Astrocyte (in vitro differentiated cells and primary cell): ENCODE measurements at regions not wholly inside any gene's neighbourhood (a gene's known extent, or its start where the extent isn't known, plus 50 kb on each side); places are given as distances from the start of the nearest gene placed in this dataset.

Experiments
- DNase-seq: peaks from one replicate; pipeline ENCODE4 v3.0.0-alpha.2; 2010; ENCODE audit warnings: low read depth
- FAIRE-seq: peaks from 2 replicates; lab custom pipeline; 2011; peaks lifted over from hg19 to GRCh38; lab: Jason Lieb, UNC
- H2AFZ ChIP-seq: 2 replicates; pipeline ENCODE4 v1.6.0; 2012; ENCODE audit warnings: low read depth, low read length, inconsistent platforms
- H3K27ac ChIP-seq: 2 replicates; pipeline ENCODE4 v1.5.1; 2011; ENCODE audit warnings: low read depth, low read length, inconsistent platforms
- H3K27me3 ChIP-seq: 2 replicates; pipeline ENCODE4 v1.6.0; 2011; ENCODE audit warnings: low read length, inconsistent platforms; ENCODE audit not compliant: insufficient read depth
- H3K36me3 ChIP-seq: 2 replicates; pipeline ENCODE4 v1.5.1; 2011; ENCODE audit warnings: low read length, inconsistent platforms; ENCODE audit not compliant: insufficient read depth
- H3K4me1 ChIP-seq: 2 replicates; pipeline ENCODE4 v1.5.1; 2011; ENCODE audit warnings: low read length, inconsistent platforms; ENCODE audit not compliant: insufficient read depth
- H3K4me2 ChIP-seq: 2 replicates; pipeline ENCODE4 v1.6.0; 2012; ENCODE audit warnings: low read length, inconsistent platforms
- H3K4me3 ChIP-seq: 2 replicates; pipeline ENCODE4 v1.5.1; 2011; ENCODE audit warnings: low read depth, mild to moderate bottlenecking, low read length, inconsistent platforms; ENCODE audit not compliant: insufficient read depth
- H3K79me2 ChIP-seq: 2 replicates; pipeline ENCODE4 v1.6.0; 2012; ENCODE audit warnings: mild to moderate bottlenecking, low read length, inconsistent platforms; ENCODE audit not compliant: insufficient read depth
- H3K9ac ChIP-seq: 2 replicates; pipeline ENCODE4 v1.6.0; 2012; ENCODE audit warnings: mild to moderate bottlenecking, low read length, inconsistent platforms
- H3K9me3 ChIP-seq: 2 replicates; pipeline ENCODE4 v1.5.1; 2012; ENCODE audit warnings: low read depth, mild to moderate bottlenecking, low read length, inconsistent platforms; ENCODE audit not compliant: insufficient read depth
- H4K20me1 ChIP-seq: 2 replicates; pipeline ENCODE4 v1.6.0; 2012; ENCODE audit warnings: low read length, inconsistent platforms; ENCODE audit not compliant: insufficient read depth
- H3K27ac Mint-ChIP-seq: one replicate; pipeline ENCODE4 v1.8.0; 2021; ENCODE audit warnings: mild to moderate bottlenecking, mixed read lengths; ENCODE audit not compliant: unreplicated experiment
- H3K27me3 Mint-ChIP-seq: one replicate; pipeline ENCODE4 v1.8.0; 2021; ENCODE audit warnings: low read depth, mixed read lengths; ENCODE audit not compliant: unreplicated experiment
- H3K36me3 Mint-ChIP-seq: one replicate; pipeline ENCODE4 v1.8.0; 2021; ENCODE audit warnings: low read depth, mixed read lengths; ENCODE audit not compliant: unreplicated experiment
- H3K4me1 Mint-ChIP-seq: one replicate; pipeline ENCODE4 v1.8.0; 2021; ENCODE audit warnings: low read depth, mixed read lengths; ENCODE audit not compliant: unreplicated experiment
- H3K4me3 Mint-ChIP-seq: one replicate; pipeline ENCODE4 v1.8.0; 2021; ENCODE audit warnings: mild to moderate bottlenecking, moderate library complexity, mixed read lengths; ENCODE audit not compliant: unreplicated experiment
- H3K9me3 Mint-ChIP-seq: one replicate; pipeline ENCODE4 v1.8.0; 2021; ENCODE audit warnings: mild to moderate bottlenecking, mixed read lengths; ENCODE audit not compliant: unreplicated experiment
- EZH2 ChIP-seq: IDR thresholded peaks from 2 replicates; pipeline ENCODE4 v1.6.1; 2012; ENCODE audit warnings: mild to moderate bottlenecking, low read length, inconsistent platforms; ENCODE audit not compliant: insufficient read depth
- TF ChIP-seq, protein P1 (sequence below): IDR thresholded peaks from 2 replicates; pipeline ENCODE4 v1.5.1; 2011; ENCODE audit warnings: low read depth, mild to moderate bottlenecking, inconsistent platforms, low read length, moderate library complexity; ENCODE audit not compliant: insufficient read depth

DNA sequence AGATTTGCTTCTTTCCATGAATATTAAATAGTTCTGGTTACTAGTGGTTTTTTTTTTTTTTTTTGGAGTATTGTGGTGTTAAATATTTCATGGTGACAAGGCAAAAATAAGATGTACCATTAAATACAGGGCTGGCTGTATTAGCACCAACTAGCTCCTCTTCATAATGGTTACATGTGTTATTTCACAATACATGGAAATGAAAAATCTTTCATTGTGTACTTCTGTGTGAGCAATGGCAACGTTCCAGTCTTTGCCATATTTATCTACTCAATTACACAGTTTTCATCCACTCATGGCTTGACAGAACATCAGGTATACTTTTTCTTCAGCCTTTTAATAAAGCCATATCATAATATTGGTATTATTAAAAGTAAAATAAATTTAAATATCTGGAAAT is 394.7 kb upstream of the GRM3 start:
- Histone ChIP-seq H3K27me3 (no peaks in the 10 kb centered on the region), H3K4me3 (no peak overlapping the region), H3K36me3 (no peaks in the 10 kb centered on the region), H3K4me1 (no peaks in the 10 kb centered on the region), H3K9ac (no peak overlapping the region), H3K4me2 (no peak overlapping the region), H2AFZ (no peak overlapping the region), H3K79me2 (no peaks in the 10 kb centered on the region), H4K20me1 (no peaks in the 10 kb centered on the region), H3K9me3 (no peaks in the 10 kb centered on the region), H3K27ac (no peak overlapping the region)
- H3K4me3 Mint-ChIP-seq: no peak overlapping the region
- H3K4me1 Mint-ChIP-seq: no peaks in the 10 kb centered on the region
- TF ChIP-seq, protein P1, sequence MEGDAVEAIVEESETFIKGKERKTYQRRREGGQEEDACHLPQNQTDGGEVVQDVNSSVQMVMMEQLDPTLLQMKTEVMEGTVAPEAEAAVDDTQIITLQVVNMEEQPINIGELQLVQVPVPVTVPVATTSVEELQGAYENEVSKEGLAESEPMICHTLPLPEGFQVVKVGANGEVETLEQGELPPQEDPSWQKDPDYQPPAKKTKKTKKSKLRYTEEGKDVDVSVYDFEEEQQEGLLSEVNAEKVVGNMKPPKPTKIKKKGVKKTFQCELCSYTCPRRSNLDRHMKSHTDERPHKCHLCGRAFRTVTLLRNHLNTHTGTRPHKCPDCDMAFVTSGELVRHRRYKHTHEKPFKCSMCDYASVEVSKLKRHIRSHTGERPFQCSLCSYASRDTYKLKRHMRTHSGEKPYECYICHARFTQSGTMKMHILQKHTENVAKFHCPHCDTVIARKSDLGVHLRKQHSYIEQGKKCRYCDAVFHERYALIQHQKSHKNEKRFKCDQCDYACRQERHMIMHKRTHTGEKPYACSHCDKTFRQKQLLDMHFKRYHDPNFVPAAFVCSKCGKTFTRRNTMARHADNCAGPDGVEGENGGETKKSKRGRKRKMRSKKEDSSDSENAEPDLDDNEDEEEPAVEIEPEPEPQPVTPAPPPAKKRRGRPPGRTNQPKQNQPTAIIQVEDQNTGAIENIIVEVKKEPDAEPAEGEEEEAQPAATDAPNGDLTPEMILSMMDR: no peak
- TF ChIP-seq EZH2: no peak
- DNase-seq: no peak
- no peaks in the 10 kb centered on the region for H3K9me3 Mint-ChIP-seq
- H3K27ac Mint-ChIP-seq: no peak overlapping the region
- no peak for FAIRE-seq
- H3K36me3 Mint-ChIP-seq: no peaks in the 10 kb centered on the region
- H3K27me3 Mint-ChIP-seq: no peaks in the 10 kb centered on the region

DNA sequence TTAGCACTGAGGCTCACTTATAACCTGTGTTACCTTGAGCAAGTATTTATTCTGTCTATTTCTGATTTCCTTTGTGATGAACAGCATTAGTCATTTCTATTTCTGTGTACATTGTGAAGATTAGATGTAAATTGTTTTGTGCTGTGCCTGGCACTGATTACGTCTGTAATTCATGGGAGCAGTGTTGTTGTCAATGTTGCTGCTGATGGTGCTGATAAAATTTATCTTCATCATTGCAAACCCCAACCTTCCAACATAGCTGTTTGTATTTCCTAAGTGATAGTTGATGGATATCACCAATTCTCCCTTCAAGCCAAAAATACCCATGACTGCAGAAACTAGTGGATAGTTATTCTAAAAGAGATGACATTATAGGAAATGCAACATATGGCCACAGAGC is 400.5 kb upstream of the GRM3 start:
- Histone ChIP-seq H2AFZ (no peak overlapping the region), H4K20me1 (no peaks in the 10 kb centered on the region), H3K9me3 (no peaks in the 10 kb centered on the region), H3K36me3 (no peaks in the 10 kb centered on the region), H3K4me3 (no peak overlapping the region), H3K27ac (no peak overlapping the region), H3K9ac (no peak overlapping the region), H3K4me2 (no peak overlapping the region), H3K79me2 (no peaks in the 10 kb centered on the region), H3K27me3 (no peaks in the 10 kb centered on the region), H3K4me1 (no peaks in the 10 kb centered on the region)
- no peaks in the 10 kb centered on the region for H3K36me3 Mint-ChIP-seq
- no peaks in the 10 kb centered on the region for H3K9me3 Mint-ChIP-seq
- DNase-seq: no peak
- no peaks in the 10 kb centered on the region for H3K4me1 Mint-ChIP-seq
- H3K27me3 Mint-ChIP-seq: no peaks in the 10 kb centered on the region
- H3K4me3 Mint-ChIP-seq: no peak overlapping the region
- TF ChIP-seq, protein P1: no peak
- TF ChIP-seq EZH2: no peak
- H3K27ac Mint-ChIP-seq: no peak overlapping the region
- no peak for FAIRE-seq

DNA sequence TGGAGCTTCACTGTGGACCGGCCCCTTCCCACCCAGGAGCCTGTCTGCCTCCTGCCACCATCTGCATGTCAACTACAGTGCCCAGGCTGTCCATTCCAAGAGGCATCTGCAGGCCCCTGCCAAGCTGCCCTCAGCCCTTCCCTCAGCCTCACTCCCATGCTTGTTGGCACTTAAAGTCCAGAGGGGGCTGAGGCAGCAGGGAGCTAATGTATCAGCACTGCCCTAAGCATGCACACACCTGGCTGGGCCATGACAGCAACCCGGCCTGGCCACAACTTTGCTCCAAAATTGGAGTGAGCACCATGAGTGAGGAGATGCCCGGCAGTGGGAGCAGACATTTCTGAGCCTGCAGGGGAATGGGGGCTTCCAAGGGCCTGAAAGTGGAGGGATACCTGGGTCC is 417.5 kb upstream of the GRM3 start:
- H3K4me3 Mint-ChIP-seq: no peak overlapping the region
- Histone ChIP-seq H3K27me3 (no peaks in the 10 kb centered on the region), H3K9me3 (no peaks in the 10 kb centered on the region), H3K4me3 (no peak overlapping the region), H3K27ac (no peak overlapping the region), H2AFZ (no peak overlapping the region), H3K79me2 (no peaks in the 10 kb centered on the region), H3K9ac (no peak overlapping the region), H3K36me3 (no peaks in the 10 kb centered on the region), H4K20me1 (no peaks in the 10 kb centered on the region), H3K4me1 (no peaks in the 10 kb centered on the region), H3K4me2 (no peak overlapping the region)
- H3K36me3 Mint-ChIP-seq: no peaks in the 10 kb centered on the region
- H3K9me3 Mint-ChIP-seq: peaks cover 2% of the 10 kb centered on the region
- DNase-seq (no peak), FAIRE-seq (no peak)
- no peaks in the 10 kb centered on the region for H3K4me1 Mint-ChIP-seq
- no peaks in the 10 kb centered on the region for H3K27me3 Mint-ChIP-seq
- H3K27ac Mint-ChIP-seq: no peak overlapping the region
- TF ChIP-seq, protein P1: no peak
- TF ChIP-seq EZH2: no peak
